Lung (tissue), 12 donors: ENCODE measurements at regions not wholly inside any gene's neighbourhood (a gene's known extent, or its start where the extent isn't known, plus 50 kb on each side); places are given as distances from the start of the nearest gene placed in this dataset. TPM values are rescaled to one million over a fixed set of nuclear protein-coding genes. Genes with fewer than 3 reads are reported as not detected.
"Not testable (repeated sequence)": the region's sequence is repeated elsewhere in the genome, so short reads cannot be mapped to it uniquely, and the experiment has no call there.

ENCODE experiments used
- ATAC-seq: fragments of 200-7000 bp; cut with Tn5 transposase; one replicate; pipeline ENCODE4 v1.9.1; 2020; ENCODE audit warnings: moderate number of reproducible peaks; ENCODE audit not compliant: insufficient read depth, low FRiP score
- DNase-seq, 3 donors: peaks; one replicate each; pipeline ENCODE4 v3.0.0-alpha.2; 2013 to 2017
- H3K27ac ChIP-seq, 2 donors: one replicate each; pipeline ENCODE4 v1.5.1; 2013; ENCODE audit warnings: mild to moderate bottlenecking in 2 of 2, moderate library complexity in 2 of 2, control low read depth in 1 of 2, inconsistent platforms in 1 of 2, low read depth in 1 of 2, low read length in 1 of 2
- H3K27me3 ChIP-seq, 3 donors: one replicate each; pipeline ENCODE4 v1.5.1; 2013; ENCODE audit warnings: low read length in 2 of 3; ENCODE audit not compliant: control insufficient read depth in 3 of 3, insufficient read depth in 3 of 3
- H3K36me3 ChIP-seq, 4 donors: one replicate each; pipeline ENCODE4 v1.5.1; 2013; ENCODE audit warnings: low read length in 4 of 4, mild to moderate bottlenecking in 1 of 4, moderate library complexity in 1 of 4; ENCODE audit not compliant: control insufficient read depth in 4 of 4, insufficient read depth in 4 of 4
- H3K4me1 ChIP-seq, 5 donors: one replicate each; pipeline ENCODE4 v1.5.1; 2013; ENCODE audit warnings: low read length in 5 of 5, mild to moderate bottlenecking in 2 of 5, moderate library complexity in 1 of 5; ENCODE audit not compliant: control insufficient read depth in 5 of 5, insufficient read depth in 5 of 5
- H3K4me3 ChIP-seq: one replicate; pipeline ENCODE4 v1.5.1; 2013; ENCODE audit warnings: mild to moderate bottlenecking, control low read depth, moderate library complexity
- H3K9ac ChIP-seq, 2 donors: one replicate each; pipeline ENCODE4 v1.5.1; 2013; ENCODE audit warnings: low read length in 2 of 2, control low read depth in 1 of 2; ENCODE audit not compliant: insufficient read depth in 1 of 2
- H3K9me3 ChIP-seq, 4 donors: one replicate each; pipeline ENCODE4 v1.5.1; 2013; ENCODE audit warnings: low read length in 3 of 4, mild to moderate bottlenecking in 1 of 4, moderate library complexity in 1 of 4; ENCODE audit not compliant: control insufficient read depth in 4 of 4, insufficient read depth in 3 of 4
- CTCF ChIP-seq: IDR thresholded peaks from 2 replicates; pipeline ENCODE4 v1.5.1; 2012; ENCODE audit warnings: mild to moderate bottlenecking; ENCODE audit errors: control extremely low read depth, extremely low read depth
- WGBS, 2 donors: extraction: QIAGEN DNeasy Blood & Tissue Kit; methylation state at CpG; one replicate each; pipeline ENCODE4 v1.1.7; 2013; 5-methylcytosine and 5-hydroxymethylcytosine counted together
- small RNA-seq: library from RNA; depleted of rRNA; stranded (forward); fragments of <200 nt; gene quantifications from one replicate; pipeline ENCODE3, GENCODE V24; 2014; ENCODE audit warnings: low replicate concordance
- donor health status: control.
- donor health status: control.
- donor health status: Bipolar disorder and iron deficiency.
- donor health status: healthy.
- donor health status: DM: yes; HTN: yes; CAD: no.

GRCh38 chr5:179400020-179400419 lies 54.8 kb upstream of the ADAMTS2 start:
- DNase-seq (no peak), ATAC-seq (no peak)
- H3K4me3 ChIP-seq, result no peak overlapping the region
- H3K4me1 ChIP-seq, result no peaks in the 10 kb centered on the region
- no peak overlapping the region for H3K27ac ChIP-seq
- no peak overlapping the region for H3K9ac ChIP-seq
- no peaks in the 10 kb centered on the region for H3K27me3 ChIP-seq
- WGBS, 2 donors, result 48 to 57% methylated on average over 3 of the region's 3 CpGs
- no peaks in the 10 kb centered on the region for H3K36me3 ChIP-seq
- peaks cover 0 to 15% (median 6%) of the 10 kb centered on the region in 4 donors for H3K9me3 ChIP-seq
- no peak for TF ChIP-seq CTCF

GRCh38 chr5:179399327-179399726 lies 54.1 kb upstream of the ADAMTS2 start:
- peaks cover 0 to 15% (median 6%) of the 10 kb centered on the region in 4 donors for H3K9me3 ChIP-seq

DNA sequence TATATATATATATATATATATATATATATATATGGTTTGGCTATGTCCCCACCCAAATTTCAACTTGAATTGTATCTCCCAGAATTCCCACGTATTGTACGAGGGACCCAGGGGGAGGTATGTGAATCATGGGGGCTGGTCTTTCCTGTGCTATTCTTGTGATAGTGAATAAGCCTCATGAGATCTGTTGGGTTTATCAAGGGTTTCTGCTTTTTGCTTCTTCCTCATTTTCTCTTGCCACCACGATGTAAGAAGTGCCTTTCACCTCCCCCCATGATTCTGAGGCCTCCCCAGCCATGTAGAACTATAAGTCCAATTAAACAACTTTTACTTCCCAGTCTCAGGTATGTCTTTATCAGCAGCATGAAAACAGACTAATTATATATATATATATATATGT lies 52.3 kb upstream of the ADAMTS2 start:
- DNase-seq (no peak), ATAC-seq (no peak)
- Histone ChIP-seq H3K36me3 (no peaks in the 10 kb centered on the region), H3K27ac (no peak overlapping the region), H3K4me3 (no peak overlapping the region), H3K9me3 (peaks cover 0 to 25% (median 8%) of the 10 kb centered on the region in 4 donors), H3K4me1 (no peaks in the 10 kb centered on the region), H3K9ac (no peak overlapping the region), H3K27me3 (no peaks in the 10 kb centered on the region)
- TF ChIP-seq CTCF, result no peak
- 16 to 21% methylated on average over 3 of the region's 3 CpGs for WGBS, 2 donors

More at GRCh38 chr5:179399327-179399726, 54.1 kb upstream of the ADAMTS2 start:
- H3K4me1 ChIP-seq, H3K27me3 ChIP-seq, DNase-seq, ATAC-seq, H3K27ac ChIP-seq, H3K9ac ChIP-seq, H3K4me3 ChIP-seq, H3K36me3 ChIP-seq: not testable (repeated sequence)
- 89 to 90% methylated on average over 2 of the region's 2 CpGs for WGBS, 2 donors

Small RNA genes in the stretch of these regions (small RNA-seq; reads per million reads assigned to genes)
- gene RF00015, result not detected
